ENCODE measurements at regions not wholly inside any gene's neighbourhood (a gene's known extent, or its start where the extent isn't known, plus 50 kb on each side); places are given as distances from the start of the nearest gene placed in this dataset.

DNA sequence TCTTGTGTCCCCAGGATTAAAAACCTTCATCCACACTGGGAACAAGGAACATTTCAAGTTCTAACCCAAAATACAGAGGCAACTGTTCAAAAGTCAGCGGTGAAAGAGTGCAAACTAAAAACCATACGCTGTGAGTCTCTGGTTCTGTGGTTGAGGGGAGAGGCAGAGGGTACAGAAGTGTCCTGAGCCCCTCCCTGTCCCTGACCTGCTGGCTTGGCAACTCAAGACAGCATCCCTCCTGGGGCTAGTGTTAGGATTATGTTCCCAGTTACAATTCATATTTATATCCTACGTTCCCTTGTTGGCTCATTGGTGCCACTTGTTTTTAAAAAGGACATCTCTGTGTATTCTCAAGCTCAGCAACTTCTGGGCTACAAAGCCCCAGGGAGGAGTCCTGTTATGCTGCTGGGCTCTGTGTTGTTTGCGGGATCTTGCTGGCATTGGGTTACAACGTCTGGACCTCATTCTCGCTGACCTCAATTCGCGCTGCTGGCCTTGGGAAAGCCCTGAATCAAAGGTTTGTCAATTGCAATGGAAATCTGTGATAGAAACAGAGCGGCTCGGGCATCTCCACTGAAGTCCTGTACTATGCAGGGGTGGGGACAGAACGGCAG is 420.8 kb downstream of the FUT8 start:
- DNase-seq, result no peak
- no peak overlapping the region for H3K27ac ChIP-seq (ENCODE audit: low read depth, low read length)
- CTCF ChIA-PET (ENCODE audit: partially characterized antibody), result interaction anchor here (1.0 to 4.0 kb wide), 7 partner anchors 10 to 419 kb away, joined by 3 to 20 read pairs (median 10); no protein-coding TSS in a partner anchor
- no peaks in the 10 kb centered on the region for H3K27me3 ChIP-seq (ENCODE audit: insufficient read depth, low read length)
- H3K9me3 ChIP-seq (ENCODE audit: control insufficient read depth in 1 of 2, low read length in 2 of 2), result no peaks in the 10 kb centered on the region
- intact Hi-C loops (cut with micrococcal nuclease), result no loop called here
- peaks cover 23% of the 10 kb centered on the region for H3K4me1 ChIP-seq (ENCODE audit: insufficient read depth, low read length)
- Mint-ChIP-seq H3K9me3 (peaks cover 0 to 5% (median 0%) of the 10 kb centered on the region in 8 donors), H3K4me1 (peaks cover 29 to 45% (median 37%) of the 10 kb centered on the region in 4 donors), H3K27me3 (no peaks in the 10 kb centered on the region), H3K36me3 (no peaks in the 10 kb centered on the region), H3K27ac (peak overlapping the region in 2 of 7 donors; percentile 41 to 50), H3K4me3 (no peak overlapping the region)
- H3K4me3 ChIP-seq (ENCODE audit: low read length in 2 of 2), result no peak overlapping the region
- no peaks in the 10 kb centered on the region for H3K36me3 ChIP-seq (ENCODE audit: insufficient read depth, low read length)
- POLR2A ChIA-PET (ENCODE audit: partially characterized antibody), result interaction anchor here (1.3 to 1.8 kb wide), 3 partner anchors 13 to 422 kb away, joined by 5 to 11 read pairs (median 6); no protein-coding TSS in a partner anchor

DNA sequence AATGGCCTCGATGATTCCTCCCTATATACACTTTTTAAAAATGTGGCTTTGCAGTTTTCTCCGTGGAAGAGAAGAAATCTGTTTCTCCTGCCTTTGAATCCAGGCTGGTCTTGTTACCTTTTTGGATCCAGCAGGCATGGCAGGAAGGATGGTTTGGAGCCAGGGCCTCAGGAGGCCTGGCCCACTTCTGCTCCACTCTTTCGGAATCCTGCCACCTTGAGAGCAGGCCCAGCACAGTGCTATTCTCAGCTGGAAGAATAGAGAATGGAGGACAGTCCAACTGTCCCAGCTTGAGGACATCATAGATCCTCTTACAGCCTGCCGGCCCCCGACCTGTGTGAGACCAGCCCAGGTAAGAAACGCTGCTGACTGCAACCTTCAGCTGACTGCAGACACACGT is 421.5 kb downstream of the FUT8 start:
- no peak overlapping the region for H3K27ac Mint-ChIP-seq
- DNase-seq, result no peak
- CTCF ChIA-PET (ENCODE audit: partially characterized antibody), result interaction anchor here (0.8 to 4.0 kb wide), 5 partner anchors 8 to 126 kb away, joined by 3 to 20 read pairs (median 10); no protein-coding TSS in a partner anchor
- Histone ChIP-seq H3K9me3 (ENCODE audit: control insufficient read depth in 1 of 2, low read length in 2 of 2) (no peaks in the 10 kb centered on the region), H3K27ac (ENCODE audit: low read depth, low read length) (no peak overlapping the region), H3K27me3 (ENCODE audit: insufficient read depth, low read length) (no peaks in the 10 kb centered on the region), H3K4me3 (ENCODE audit: low read length in 2 of 2) (no peak overlapping the region), H3K4me1 (ENCODE audit: insufficient read depth, low read length) (peaks cover 30% of the 10 kb centered on the region), H3K36me3 (ENCODE audit: insufficient read depth, low read length) (no peaks in the 10 kb centered on the region)
- peaks cover 0 to 1% of the 10 kb centered on the region in 2 donors for H3K36me3 Mint-ChIP-seq
- intact Hi-C loops (cut with micrococcal nuclease), result no loop called here
- H3K9me3 Mint-ChIP-seq, result peaks cover 0 to 7% (median 0%) of the 10 kb centered on the region in 8 donors
- no peaks in the 10 kb centered on the region for H3K27me3 Mint-ChIP-seq
- H3K4me1 Mint-ChIP-seq, result peaks cover 36 to 51% (median 44%) of the 10 kb centered on the region in 4 donors
- POLR2A ChIA-PET (ENCODE audit: partially characterized antibody), result interaction anchor here (0.9 to 1.4 kb wide), 2 partner anchors 13 to 18 kb away, joined by 3 to 9 read pairs; no protein-coding TSS in a partner anchor
- no peak overlapping the region for H3K4me3 Mint-ChIP-seq

DNA sequence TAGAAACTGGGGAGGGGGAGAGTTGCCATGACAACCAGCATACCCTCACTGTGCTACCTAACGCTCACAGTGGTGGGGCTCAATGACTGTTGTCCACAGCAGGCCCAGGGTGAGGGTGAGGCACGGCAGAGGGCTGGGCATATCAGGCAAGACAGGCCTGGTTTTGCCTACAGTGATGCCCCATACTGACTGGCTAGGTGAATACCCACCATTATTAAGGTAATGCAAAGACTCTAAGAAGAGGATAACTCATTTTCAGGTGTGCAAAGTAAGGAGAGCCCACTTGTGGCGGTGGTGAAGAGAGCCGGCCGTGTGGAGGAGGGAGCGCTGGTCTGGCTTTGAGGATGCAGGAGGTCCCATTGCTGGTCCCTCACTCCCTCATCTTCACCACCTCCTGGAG is 422.3 kb downstream of the FUT8 start:
- ChIA-PET POLR2A (ENCODE audit: partially characterized antibody) (interaction anchor here (0.9 to 1.4 kb wide), 2 partner anchors 12 to 18 kb away, joined by 3 to 9 read pairs; no protein-coding TSS in a partner anchor), CTCF (ENCODE audit: partially characterized antibody) (interaction anchor here (0.8 to 4.0 kb wide), 3 partner anchors 9 to 11 kb away, joined by 3 to 20 read pairs (median 4); no protein-coding TSS in a partner anchor)
- Histone ChIP-seq H3K9me3 (ENCODE audit: control insufficient read depth in 1 of 2, low read length in 2 of 2) (no peaks in the 10 kb centered on the region), H3K27me3 (ENCODE audit: insufficient read depth, low read length) (no peaks in the 10 kb centered on the region), H3K27ac (ENCODE audit: low read depth, low read length) (no peak overlapping the region), H3K4me1 (ENCODE audit: insufficient read depth, low read length) (peaks cover 38% of the 10 kb centered on the region), H3K36me3 (ENCODE audit: insufficient read depth, low read length) (no peaks in the 10 kb centered on the region), H3K4me3 (ENCODE audit: low read length in 2 of 2) (no peak overlapping the region)
- Mint-ChIP-seq H3K36me3 (peaks cover 0 to 1% of the 10 kb centered on the region in 2 donors), H3K4me3 (no peak overlapping the region), H3K27me3 (no peaks in the 10 kb centered on the region), H3K4me1 (peaks cover 42 to 59% (median 48%) of the 10 kb centered on the region in 4 donors), H3K27ac (peak overlapping the region in 1 of 7 donors; percentile 65), H3K9me3 (peaks cover 0 to 7% (median 0%) of the 10 kb centered on the region in 8 donors)
- intact Hi-C loops (cut with micrococcal nuclease), result no loop called here
- DNase-seq, result no peak

DNA sequence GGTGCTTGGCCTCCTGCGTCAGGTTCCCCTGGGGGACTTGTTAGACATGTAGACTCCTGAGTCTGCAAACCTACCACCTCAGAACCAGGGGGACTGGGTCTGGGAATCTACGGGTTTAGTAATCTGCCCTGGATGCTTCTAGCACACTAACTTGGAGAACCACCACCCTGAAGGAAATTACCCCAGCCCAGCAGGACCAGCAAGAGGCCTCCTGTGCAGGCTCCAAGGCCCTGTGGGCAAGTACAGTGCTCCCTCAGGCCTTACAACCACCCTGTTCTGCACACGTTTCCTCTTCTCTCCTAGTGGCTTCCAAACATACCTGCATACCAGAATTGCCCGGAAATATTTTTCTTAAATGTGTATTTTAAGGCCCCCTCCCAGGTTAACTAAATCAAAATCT is 423.0 kb downstream of the FUT8 start:
- Histone ChIP-seq H3K27me3 (ENCODE audit: insufficient read depth, low read length) (no peaks in the 10 kb centered on the region), H3K4me3 (ENCODE audit: low read length in 2 of 2) (no peak overlapping the region), H3K9me3 (ENCODE audit: control insufficient read depth in 1 of 2, low read length in 2 of 2) (no peaks in the 10 kb centered on the region), H3K4me1 (ENCODE audit: insufficient read depth, low read length) (peaks cover 44% of the 10 kb centered on the region), H3K36me3 (ENCODE audit: insufficient read depth, low read length) (no peaks in the 10 kb centered on the region), H3K27ac (ENCODE audit: low read depth, low read length) (no peak overlapping the region)
- H3K4me3 Mint-ChIP-seq, result no peak overlapping the region
- CTCF ChIA-PET (ENCODE audit: partially characterized antibody), result interaction anchor here (1.1 to 4.0 kb wide), 2 partner anchors 10 to 12 kb away, joined by 4 to 20 read pairs; no protein-coding TSS in a partner anchor
- peak overlapping the region in 1 of 7 donors; percentile 9 for H3K27ac Mint-ChIP-seq
- no peaks in the 10 kb centered on the region for H3K27me3 Mint-ChIP-seq
- peaks cover 45 to 64% (median 51%) of the 10 kb centered on the region in 4 donors for H3K4me1 Mint-ChIP-seq
- intact Hi-C loops (cut with micrococcal nuclease), result no loop called here
- DNase-seq, result no peak
- peaks cover 0 to 7% (median 0%) of the 10 kb centered on the region in 8 donors for H3K9me3 Mint-ChIP-seq
- POLR2A ChIA-PET (ENCODE audit: partially characterized antibody), result interaction anchor here (1.4 kb wide), 1 partner anchor 11 kb away, joined by 9 read pairs; no protein-coding TSS in a partner anchor
- peaks cover 0 to 1% of the 10 kb centered on the region in 2 donors for H3K36me3 Mint-ChIP-seq

DNA sequence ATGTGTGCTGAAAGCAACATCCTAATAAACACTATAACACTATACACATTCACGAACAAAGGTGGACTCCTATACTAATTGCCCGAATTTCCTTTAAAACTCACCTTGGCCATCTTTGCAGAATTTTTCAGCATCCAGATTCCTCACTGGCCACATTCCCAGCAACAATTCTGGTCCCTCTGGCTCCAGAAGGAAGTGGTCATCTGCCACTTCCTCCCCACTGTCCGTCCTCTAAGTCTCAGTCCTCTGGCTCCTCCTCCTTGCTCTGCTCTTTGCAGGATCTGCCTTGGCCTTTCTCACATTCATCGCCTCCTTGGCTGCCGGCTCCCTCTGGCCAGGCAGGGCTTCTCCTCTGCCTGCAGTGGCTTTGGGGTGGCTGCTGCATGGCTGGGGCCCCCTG is 426.0 kb downstream of the FUT8 start:
- H3K4me3 Mint-ChIP-seq, result peak overlapping the region in 5 of 8 donors; percentile 25 to 59 (median 49)
- peaks cover 51 to 79% (median 61%) of the 10 kb centered on the region in 4 donors for H3K4me1 Mint-ChIP-seq
- Histone ChIP-seq H3K27ac (ENCODE audit: low read depth, low read length) (no peak overlapping the region), H3K4me3 (ENCODE audit: low read length in 2 of 2) (no peak overlapping the region), H3K9me3 (ENCODE audit: control insufficient read depth in 1 of 2, low read length in 2 of 2) (no peaks in the 10 kb centered on the region), H3K27me3 (ENCODE audit: insufficient read depth, low read length) (no peaks in the 10 kb centered on the region), H3K4me1 (ENCODE audit: insufficient read depth, low read length) (peaks cover 48% of the 10 kb centered on the region), H3K36me3 (ENCODE audit: insufficient read depth, low read length) (no peaks in the 10 kb centered on the region)
- peak overlapping the region in 2 of 7 donors; percentile 50 to 51 for H3K27ac Mint-ChIP-seq
- no peaks in the 10 kb centered on the region for H3K27me3 Mint-ChIP-seq
- ChIA-PET POLR2A (ENCODE audit: partially characterized antibody) (interaction anchor here (0.9 to 2.5 kb wide), 3 partner anchors 8 to 89 kb away, joined by 3 to 13 read pairs (median 4); no protein-coding TSS in a partner anchor), CTCF (ENCODE audit: partially characterized antibody) (interaction anchor here (2.5 to 4.0 kb wide), 3 partner anchors 14 to 121 kb away, joined by 6 to 23 read pairs (median 13); no protein-coding TSS in a partner anchor)
- DNase-seq, result no peak
- H3K36me3 Mint-ChIP-seq, result peaks cover 0 to 1% of the 10 kb centered on the region in 2 donors
- intact Hi-C loops (cut with micrococcal nuclease), result no loop called here
- H3K9me3 Mint-ChIP-seq, result peaks cover 0 to 7% (median 0%) of the 10 kb centered on the region in 8 donors

DNA sequence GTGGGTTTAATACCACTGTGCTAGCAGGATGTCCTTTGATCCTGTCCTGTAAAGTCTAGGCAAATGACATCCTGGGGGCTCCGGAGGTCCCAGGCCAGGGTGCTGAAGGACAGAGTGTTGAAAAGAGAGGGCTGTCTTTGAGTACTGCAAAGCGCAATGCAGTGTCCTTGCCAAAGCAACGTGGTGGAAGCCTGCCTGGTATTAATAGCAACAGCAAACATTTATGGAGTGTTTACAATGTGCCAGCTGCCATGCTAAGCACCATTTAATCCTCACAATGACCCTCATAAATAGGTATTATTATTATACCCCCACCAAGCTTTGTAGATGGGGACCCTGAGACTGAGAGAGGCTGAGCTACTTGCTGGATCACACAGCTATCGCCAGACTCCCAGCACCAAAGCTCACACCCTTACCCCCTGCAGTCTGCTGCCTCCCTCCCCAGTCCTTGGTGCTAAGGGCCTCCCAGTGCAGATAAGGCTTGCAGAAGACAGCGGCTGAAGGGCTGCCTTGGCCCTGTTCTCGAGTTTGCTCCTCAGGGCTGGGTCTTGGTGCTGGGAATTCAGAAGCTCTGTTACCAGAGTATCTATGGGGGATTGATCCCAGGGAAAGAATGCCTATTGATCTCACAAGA is 427.7 kb downstream of the FUT8 start:
- no peaks in the 10 kb centered on the region for H3K36me3 ChIP-seq (ENCODE audit: insufficient read depth, low read length)
- POLR2A ChIA-PET (ENCODE audit: partially characterized antibody), result no interaction called here

More for the DNA sequence above, 427.7 kb downstream of the FUT8 start:
- H3K4me3 ChIP-seq (ENCODE audit: low read length in 2 of 2), result no peak overlapping the region
- H3K27me3 ChIP-seq (ENCODE audit: insufficient read depth, low read length), result no peaks in the 10 kb centered on the region
- H3K4me1 ChIP-seq (ENCODE audit: insufficient read depth, low read length), result peaks cover 63% of the 10 kb centered on the region
- H3K27me3 Mint-ChIP-seq, result no peaks in the 10 kb centered on the region
- peaks cover 0 to 7% (median 0%) of the 10 kb centered on the region in 8 donors for H3K9me3 Mint-ChIP-seq
- H3K4me1 Mint-ChIP-seq, result peaks cover 55 to 85% (median 70%) of the 10 kb centered on the region in 4 donors
- peak overlapping the region in 1 of 7 donors; percentile 46 for H3K27ac Mint-ChIP-seq
- CTCF ChIA-PET (ENCODE audit: partially characterized antibody), result interaction anchor here (1.5 to 4.0 kb wide), 2 partner anchors 16 to 88 kb away, joined by 4 to 23 read pairs; no protein-coding TSS in a partner anchor
- peaks cover 0 to 1% of the 10 kb centered on the region in 2 donors for H3K36me3 Mint-ChIP-seq
- H3K27ac ChIP-seq (ENCODE audit: low read depth, low read length), result no peak overlapping the region
- H3K4me3 Mint-ChIP-seq, result peak overlapping the region in 3 of 8 donors; percentile 25 to 43 (median 29)
- intact Hi-C loops (cut with micrococcal nuclease), result no loop called here
- no peaks in the 10 kb centered on the region for H3K9me3 ChIP-seq (ENCODE audit: control insufficient read depth in 1 of 2, low read length in 2 of 2)
- DNase-seq, result no peak

Measured in CD4-positive, alpha-beta memory T cell (primary cell).